ENCODE measurements at regions not wholly inside any gene's neighbourhood (a gene's known extent, or its start where the extent isn't known, plus 50 kb on each side); places are given as distances from the start of the nearest gene placed in this dataset.

- TF ChIP-seq PRDM15 (CRISPR knock-in tag; IDR thresholded peaks at IDR 0.05) (no peak), CREM (IDR thresholded peaks at IDR 0.05; ENCODE audit: low read depth) (no peak), RUNX3 (IDR thresholded peaks at IDR 0.05; ENCODE audit: low read length) (no peak), TCF12 (IDR thresholded peaks at IDR 0.05; ENCODE audit: low read depth, low read length) (no peak), CHD4 (IDR thresholded peaks at IDR 0.05) (no peak), LARP7 (IDR thresholded peaks at IDR 0.05) (no peak), BCL3 (IDR thresholded peaks at IDR 0.05; ENCODE audit: borderline replicate concordance, insufficient read depth, low read depth, low read length, poor library complexity, severe bottlenecking) (no peak), SPI1 (IDR thresholded peaks at IDR 0.05; ENCODE audit: borderline replicate concordance, insufficient read depth, low read depth, low read length) (no peak), YBX1 (IDR thresholded peaks at IDR 0.05) (no peak), BMI1 (IDR thresholded peaks at IDR 0.05; ENCODE audit: borderline replicate concordance) (no peak)
Observed at GRCh38 chr3:13259831-13260230, 160.3 kb downstream of the NUP210 start (continued).
